Tibial nerve (tissue), 4 donors: ENCODE measurements at regions not wholly inside any gene's neighbourhood (a gene's known extent, or its start where the extent isn't known, plus 50 kb on each side); places are given as distances from the start of the nearest gene placed in this dataset.

Experiments used
- DNase-seq, 2 donors: peaks; one replicate each; pipeline ENCODE4 v3.0.0-alpha.2; 2019; ENCODE audit warnings: low spot score in 2 of 2
- H3K27ac ChIP-seq, 4 donors: fragments of 200-600 bp; sonication (generic) in 3 of 4; one replicate each; pipeline ENCODE4 v1.5.1; 2017 to 2019; ENCODE audit warnings: mild to moderate bottlenecking in 1 of 4
- H3K27me3 ChIP-seq, 2 donors: fragments of 200-600 bp; sonication (generic) in 1 of 2; one replicate each; pipeline versions ENCODE4 v1.5.1 to v1.6.0; 2017 to 2019
- H3K36me3 ChIP-seq, 3 donors: fragments of 200-600 bp; sonication (generic); one replicate each; pipeline ENCODE4 v1.5.1; 2018 to 2019
- H3K4me1 ChIP-seq, 4 donors: fragments of 200-600 bp; sonication (generic) in 3 of 4; one replicate each; pipeline ENCODE4 v1.5.1; 2017 to 2019
- H3K4me3 ChIP-seq, 4 donors: fragments of 200-600 bp; sonication (generic) in 3 of 4; one replicate each; pipeline ENCODE4 v1.5.1; 2017 to 2019; ENCODE audit warnings: mild to moderate bottlenecking in 1 of 4, moderate library complexity in 1 of 4
- H3K9me3 ChIP-seq, 4 donors: fragments of 200-600 bp; sonication (generic) in 3 of 4; one replicate each; pipeline ENCODE4 v1.5.1; 2017 to 2019
- CTCF ChIP-seq, 5 experiments: fragments of 200-600 bp in 3 of 5; fragments of 450-650 bp in 2 of 5; sonication (generic) in 3 of 5; IDR thresholded peaks; one replicate each; pipeline ENCODE4 v1.5.1; 2016 to 2019; ENCODE audit warnings: antibody characterized with exemption in 5 of 5, mild to moderate bottlenecking in 3 of 5, moderate library complexity in 2 of 5
- EP300 ChIP-seq, 2 donors: sonication (generic); formaldehyde crosslinking; IDR thresholded peaks; one replicate each; pipeline ENCODE4 v1.6.1; 2017; ENCODE audit warnings: antibody characterized with exemption in 2 of 2, mild to moderate bottlenecking in 1 of 2
- POLR2A ChIP-seq, 2 donors: fragments of 450-650 bp; IDR thresholded peaks; one replicate each; pipeline ENCODE4 v1.6.1; 2017; ENCODE audit warnings: antibody characterized with exemption in 2 of 2, mild to moderate bottlenecking in 2 of 2, moderate library complexity in 2 of 2
- WGBS, 2 donors: methylation state at CpG; one replicate each; pipeline ENCODE4 v1.1.5; 2018; 5-methylcytosine and 5-hydroxymethylcytosine counted together

GRCh38 chr6:68368845-68369244 lies 266.2 kb upstream of the ADGRB3 start:
- no peak overlapping the region for H3K27ac ChIP-seq
- 81 to 85% methylated on average over 1 of the region's 1 CpG for WGBS, 2 donors
- H3K27me3 ChIP-seq = no peaks in the 10 kb centered on the region
- no peak for DNase-seq
- H3K9me3 ChIP-seq = no peaks in the 10 kb centered on the region
- H3K4me3 ChIP-seq = no peak overlapping the region
- no peaks in the 10 kb centered on the region for H3K36me3 ChIP-seq
- no peaks in the 10 kb centered on the region for H3K4me1 ChIP-seq
- TF ChIP-seq CTCF (IDR thresholded peaks at IDR 0.05) (no peak), EP300 (IDR thresholded peaks at IDR 0.05) (no peak), POLR2A (IDR thresholded peaks at IDR 0.05) (no peak)

- WGBS, 2 donors = 38 to 41% methylated on average over 2 of the region's 2 CpGs
- TF ChIP-seq POLR2A (IDR thresholded peaks at IDR 0.05) (no peak), CTCF (IDR thresholded peaks at IDR 0.05) (no peak), EP300 (IDR thresholded peaks at IDR 0.05) (no peak)
These were observed 270.7 kb upstream of the ADGRB3 start for GRCh38 chr6:68364271-68364805.

GRCh38 chr6:68343901-68344300 lies 291.2 kb upstream of the ADGRB3 start:
- H3K27me3 ChIP-seq = no peaks in the 10 kb centered on the region
- no peaks in the 10 kb centered on the region for H3K9me3 ChIP-seq
- TF ChIP-seq CTCF (IDR thresholded peaks at IDR 0.05) (peak; percentile 14 to 36 (median 25)), EP300 (IDR thresholded peaks at IDR 0.05) (no peak), POLR2A (IDR thresholded peaks at IDR 0.05) (no peak)
- H3K4me1 ChIP-seq = no peaks in the 10 kb centered on the region
- no peak overlapping the region for H3K4me3 ChIP-seq
- no peak overlapping the region for H3K27ac ChIP-seq
- WGBS, 2 donors = 21 to 38% methylated on average over 1 of the region's 1 CpG
- H3K36me3 ChIP-seq = no peaks in the 10 kb centered on the region
- peak in 1 of 2 donors; percentile 20 for DNase-seq

More at GRCh38 chr6:68364271-68364805, 270.7 kb upstream of the ADGRB3 start:
- Histone ChIP-seq H3K36me3 (no peaks in the 10 kb centered on the region), H3K4me3 (no peak overlapping the region), H3K4me1 (no peaks in the 10 kb centered on the region), H3K9me3 (no peaks in the 10 kb centered on the region), H3K27ac (no peak overlapping the region), H3K27me3 (no peaks in the 10 kb centered on the region)
- DNase-seq = no peak

- WGBS, 2 donors = 55 to 76% methylated on average over 1 of the region's 1 CpG
- no peak overlapping the region for H3K4me3 ChIP-seq
- H3K9me3 ChIP-seq = no peaks in the 10 kb centered on the region
- H3K27me3 ChIP-seq = no peaks in the 10 kb centered on the region
- DNase-seq = no peak
- TF ChIP-seq CTCF (IDR thresholded peaks at IDR 0.05) (no peak), POLR2A (IDR thresholded peaks at IDR 0.05) (no peak), EP300 (IDR thresholded peaks at IDR 0.05) (no peak)
- H3K27ac ChIP-seq = no peak overlapping the region
- H3K4me1 ChIP-seq = no peaks in the 10 kb centered on the region
- H3K36me3 ChIP-seq = no peaks in the 10 kb centered on the region
These were observed 292.8 kb upstream of the ADGRB3 start for GRCh38 chr6:68342286-68342685.

- TF ChIP-seq POLR2A (IDR thresholded peaks at IDR 0.05) = no peak
- TF ChIP-seq CTCF (IDR thresholded peaks at IDR 0.05) = no peak
- TF ChIP-seq EP300 (IDR thresholded peaks at IDR 0.05) = no peak
- no peak overlapping the region for H3K4me3 ChIP-seq
- no peaks in the 10 kb centered on the region for H3K4me1 ChIP-seq
- no peaks in the 10 kb centered on the region for H3K27me3 ChIP-seq
- H3K36me3 ChIP-seq = no peaks in the 10 kb centered on the region
- H3K27ac ChIP-seq = no peak overlapping the region
- H3K9me3 ChIP-seq = no peaks in the 10 kb centered on the region
- no peak for DNase-seq
These were observed 295.5 kb upstream of the ADGRB3 start for GRCh38 chr6:68339488-68340131.
